Activated CD4-positive, CD25-positive, alpha-beta regulatory T cell treated with anti-CD3 and anti-CD28 coated beads, Interleukin-2, amount 50 U/mL, for 16 hours (primary cell): ENCODE measurements at regions not wholly inside any gene's neighbourhood (a gene's known extent, or its start where the extent isn't known, plus 50 kb on each side); places are given as distances from the start of the nearest gene placed in this dataset.
"Not testable (repeated sequence)": the region's sequence is repeated elsewhere in the genome, so short reads cannot be mapped to it uniquely, and the experiment has no call there.

Source experiments
- DNase-seq: peaks from one replicate; pipeline ENCODE4 v3.0.0-alpha.2; 2020; ENCODE audit warnings: low read depth, low spot score

- DNase-seq: no peak
Measured at GRCh38 chr6:112401083-112401482, 54.0 kb downstream of the RFPL4B start.

GRCh38 chr6:112407101-112407590, 60.0 kb downstream of the RFPL4B start:
- no peak for DNase-seq

GRCh38 chr6:112408522-112408921, 61.4 kb downstream of the RFPL4B start:
- DNase-seq: no peak

- DNase-seq: no peak
Measured at GRCh38 chr6:112409311-112409710, 62.2 kb downstream of the RFPL4B start.

- DNase-seq: no peak
Measured at GRCh38 chr6:112413780-112414179, 66.7 kb downstream of the RFPL4B start.

GRCh38 chr6:112415366-112415765, 68.2 kb downstream of the RFPL4B start:
- DNase-seq: no peak

- DNase-seq: no peak
Measured at GRCh38 chr6:112416866-112417265, 69.7 kb downstream of the RFPL4B start.

- DNase-seq: not testable (repeated sequence)
Measured at GRCh38 chr6:112427011-112427410, 79.9 kb downstream of the RFPL4B start.

- DNase-seq: no peak
Measured at GRCh38 chr6:112427499-112427898, 80.4 kb downstream of the RFPL4B start.

- DNase-seq: no peak
Measured at GRCh38 chr6:112428477-112428876, 81.3 kb downstream of the RFPL4B start.

GRCh38 chr6:112429226-112429625, 82.1 kb downstream of the RFPL4B start:
- no peak for DNase-seq

GRCh38 chr6:112431803-112432202, 84.7 kb downstream of the RFPL4B start:
- no peak for DNase-seq

- DNase-seq: no peak
Measured at GRCh38 chr6:112432853-112433252, 85.7 kb downstream of the RFPL4B start.

- no peak for DNase-seq
Measured at GRCh38 chr6:112433457-112433856, 86.3 kb downstream of the RFPL4B start.

GRCh38 chr6:112434896-112435435, 87.8 kb downstream of the RFPL4B start:
- DNase-seq: no peak

GRCh38 chr6:112437058-112437457, 89.9 kb downstream of the RFPL4B start:
- no peak for DNase-seq

- no peak for DNase-seq
Measured at GRCh38 chr6:112439010-112439409, 91.9 kb downstream of the RFPL4B start.

- DNase-seq: no peak
Measured at GRCh38 chr6:112439432-112439831, 92.3 kb downstream of the RFPL4B start.

- no peak for DNase-seq
Measured at GRCh38 chr6:112441607-112442006, 94.5 kb downstream of the RFPL4B start.

- DNase-seq: no peak
Measured at GRCh38 chr6:112443179-112444065, 96.3 kb downstream of the RFPL4B start.

- not testable (repeated sequence) for DNase-seq
Measured at GRCh38 chr6:112448786-112449185, 101.7 kb downstream of the RFPL4B start.

GRCh38 chr6:112450663-112451062, 103.5 kb downstream of the RFPL4B start:
- no peak for DNase-seq

- DNase-seq: no peak
Measured at GRCh38 chr6:112457886-112458285, 110.8 kb downstream of the RFPL4B start.
